SK-N-SH treated with all-trans-retinoic acid at 6 μM for 48 hours (cell line): ENCODE measurements at regions not wholly inside any gene's neighbourhood (a gene's known extent, or its start where the extent isn't known, plus 50 kb on each side); places are given as distances from the start of the nearest gene placed in this dataset.

ENCODE experiments used
- ATAC-seq: fragments of 200-7000 bp; cut with Tn5 transposase; 3 replicates; pipeline ENCODE4 v1.9.1; 2020; ENCODE audit warnings: mild to moderate bottlenecking, moderate library complexity
- ARNTL ChIP-seq: fragments of 450-650 bp; formaldehyde crosslinking; IDR thresholded peaks from 2 replicates; pipeline ENCODE4 v1.5.0; 2020; ENCODE audit warnings: low read depth, mild to moderate bottlenecking, moderate library complexity, borderline replicate concordance
- BACH2 ChIP-seq: fragments of 250-450 bp; sonication (Bioruptor Pico); IDR thresholded peaks from 2 replicates; pipeline ENCODE4 v1.9.0; 2021; ENCODE audit warnings: mild to moderate bottlenecking, borderline replicate concordance
- CREB5 ChIP-seq: fragments of 250-450 bp; sonication (Bioruptor Pico); IDR thresholded peaks from 2 replicates; pipeline ENCODE4 v1.5.1; 2020; ENCODE audit warnings: low read depth, mild to moderate bottlenecking, moderate library complexity
- ESRRG ChIP-seq: fragments of 250-450 bp; sonication (Bioruptor Pico); IDR thresholded peaks from 2 replicates; pipeline ENCODE4 v1.6.1; 2021; ENCODE audit warnings: mild to moderate bottlenecking
- GLIS3 ChIP-seq: fragments of 250-450 bp; sonication (Bioruptor Pico); IDR thresholded peaks from 2 replicates; pipeline ENCODE4 v1.5.0; 2020; ENCODE audit warnings: mild to moderate bottlenecking, moderate library complexity
- ISL1 ChIP-seq: fragments of 250-450 bp; sonication (Bioruptor Pico); IDR thresholded peaks from 2 replicates; pipeline ENCODE4 v2.1.2; 2022; ENCODE audit warnings: mild to moderate bottlenecking, moderate library complexity
- OSR1 ChIP-seq: fragments of 250-450 bp; sonication (Bioruptor Pico); IDR thresholded peaks from 2 replicates; pipeline ENCODE4 v1.8.0; 2022; ENCODE audit warnings: moderate library complexity, mild to moderate bottlenecking, inconsistent platforms
- PATZ1 ChIP-seq: fragments of 250-450 bp; sonication (Bioruptor Pico); IDR thresholded peaks from 2 replicates; pipeline ENCODE4 v1.8.0; 2020; ENCODE audit warnings: mild to moderate bottlenecking, moderate library complexity, borderline replicate concordance
- POU6F1 ChIP-seq: fragments of 250-450 bp; sonication (Bioruptor Pico); IDR thresholded peaks from 2 replicates; pipeline ENCODE4 v1.8.0; 2021; ENCODE audit warnings: low read depth, mild to moderate bottlenecking, moderate library complexity, borderline replicate concordance
- PPARA ChIP-seq: fragments of 250-450 bp; sonication (Bioruptor Pico); IDR thresholded peaks from 2 replicates; pipeline ENCODE4 v1.5.0; 2020; ENCODE audit warnings: mild to moderate bottlenecking, borderline replicate concordance
- RARB ChIP-seq: fragments of 250-450 bp; sonication (Bioruptor Pico); IDR thresholded peaks from 2 replicates; pipeline ENCODE4 v1.8.0; 2021; ENCODE audit warnings: mild to moderate bottlenecking, moderate library complexity
- SNAI2 ChIP-seq: fragments of 250-450 bp; sonication (Bioruptor Pico); IDR thresholded peaks from 2 replicates; pipeline ENCODE4 v1.5.0; 2020; ENCODE audit warnings: mild to moderate bottlenecking, moderate library complexity
- TCF4 ChIP-seq: fragments of 250-450 bp; sonication (Bioruptor Pico); IDR thresholded peaks from 2 replicates; pipeline ENCODE4 v1.8.0; 2021; ENCODE audit warnings: mild to moderate bottlenecking, moderate library complexity, borderline replicate concordance
- TOX ChIP-seq: fragments of 250-450 bp; sonication (Bioruptor Pico); IDR thresholded peaks from 2 replicates; pipeline ENCODE4 v1.8.0; 2021; ENCODE audit warnings: mild to moderate bottlenecking, moderate library complexity, borderline replicate concordance
- ZC3H10 ChIP-seq: fragments of 250-450 bp; sonication (Bioruptor Pico); IDR thresholded peaks from 2 replicates; pipeline ENCODE4 v1.5.1; 2021; ENCODE audit warnings: mild to moderate bottlenecking, moderate library complexity
- ZFP3 ChIP-seq: fragments of 250-450 bp; sonication (Bioruptor Pico); IDR thresholded peaks from 2 replicates; pipeline ENCODE4 v1.5.0; 2020; ENCODE audit warnings: mild to moderate bottlenecking, moderate library complexity
- ZNF565 ChIP-seq: fragments of 450-650 bp; formaldehyde crosslinking; conservative IDR thresholded peaks from 2 replicates; pipeline ENCODE4 v1.5.0; 2020; ENCODE audit warnings: low read depth, mild to moderate bottlenecking, moderate library complexity
- ZNF70 ChIP-seq: fragments of 450-650 bp; formaldehyde crosslinking; IDR thresholded peaks from 2 replicates; pipeline ENCODE4 v1.5.0; 2020; ENCODE audit warnings: mild to moderate bottlenecking, moderate library complexity
- ZNF8 ChIP-seq: fragments of 450-650 bp; formaldehyde crosslinking; IDR thresholded peaks from 2 replicates; pipeline ENCODE4 v1.5.0; 2020; ENCODE audit warnings: mild to moderate bottlenecking, moderate library complexity
- TF ChIP-seq, protein P1 (sequence below): fragments of 250-450 bp; sonication (Bioruptor Pico); IDR thresholded peaks from 2 replicates; pipeline ENCODE4 v1.5.0; 2020; ENCODE audit warnings: mild to moderate bottlenecking, moderate library complexity
- TF ChIP-seq, protein P2 (sequence below): fragments of 250-450 bp; sonication (Bioruptor Pico); IDR thresholded peaks from 2 replicates; pipeline ENCODE4 v1.5.1; 2021; ENCODE audit warnings: mild to moderate bottlenecking, moderate library complexity

DNA sequence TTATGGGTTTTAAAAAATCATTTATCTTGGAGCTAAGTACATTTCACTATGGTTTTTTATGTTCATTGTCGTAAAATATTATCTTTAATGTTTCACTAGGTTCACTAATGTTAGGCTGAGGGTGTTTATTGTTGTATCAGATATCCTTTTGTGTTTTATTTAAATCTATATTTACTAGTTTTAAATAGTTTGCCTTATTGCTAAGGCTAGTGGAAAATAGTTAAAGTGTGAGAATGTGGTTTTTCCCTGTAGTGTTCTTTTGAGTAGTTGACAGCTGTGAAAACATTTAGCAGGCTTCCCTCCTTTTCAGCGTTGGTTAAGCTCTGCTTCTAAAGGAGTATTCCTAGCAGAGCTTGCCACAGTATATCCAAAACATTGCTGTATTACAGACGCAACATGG lies 139.0 kb downstream of the TM9SF2 start:
- ATAC-seq, result no peak

DNA sequence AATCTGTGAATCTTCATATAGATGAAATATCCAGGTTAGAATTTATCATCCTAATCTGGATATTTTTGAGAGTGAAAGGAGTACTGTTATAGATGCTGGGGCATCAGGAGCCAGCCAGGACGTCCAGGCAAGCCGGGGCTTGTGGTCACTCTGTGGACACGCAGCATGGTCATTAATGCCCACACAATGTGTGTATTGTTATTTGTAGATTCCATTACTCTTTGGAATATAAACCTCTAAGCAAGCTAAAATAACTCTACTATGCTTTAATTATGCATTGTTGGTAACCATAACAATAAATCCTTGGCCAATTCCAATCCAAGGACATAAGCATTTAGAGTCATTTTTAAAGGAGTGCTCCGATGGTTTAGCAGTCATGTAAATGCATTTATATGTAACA lies 137.9 kb downstream of the TM9SF2 start:
- no peak for ATAC-seq
- TF ChIP-seq CREB5 (CRISPR knock-in tag) (no peak), ZNF565 (CRISPR knock-in tag) (no peak), PATZ1 (CRISPR knock-in tag) (no peak), PPARA (CRISPR knock-in tag) (no peak), ISL1 (CRISPR knock-in tag) (no peak), SNAI2 (CRISPR knock-in tag) (no peak), TCF4 (CRISPR knock-in tag) (no peak), POU6F1 (CRISPR knock-in tag) (no peak), GLIS3 (CRISPR knock-in tag) (no peak)

More for the DNA sequence above, 139.0 kb downstream of the TM9SF2 start:
- no peak for TF ChIP-seq POU6F1 (CRISPR knock-in tag)
- TF ChIP-seq ZNF8 (CRISPR knock-in tag), result no peak
- TF ChIP-seq TOX (CRISPR knock-in tag), result no peak
- TF ChIP-seq ARNTL (CRISPR knock-in tag), result no peak
- TF ChIP-seq, protein P1, sequence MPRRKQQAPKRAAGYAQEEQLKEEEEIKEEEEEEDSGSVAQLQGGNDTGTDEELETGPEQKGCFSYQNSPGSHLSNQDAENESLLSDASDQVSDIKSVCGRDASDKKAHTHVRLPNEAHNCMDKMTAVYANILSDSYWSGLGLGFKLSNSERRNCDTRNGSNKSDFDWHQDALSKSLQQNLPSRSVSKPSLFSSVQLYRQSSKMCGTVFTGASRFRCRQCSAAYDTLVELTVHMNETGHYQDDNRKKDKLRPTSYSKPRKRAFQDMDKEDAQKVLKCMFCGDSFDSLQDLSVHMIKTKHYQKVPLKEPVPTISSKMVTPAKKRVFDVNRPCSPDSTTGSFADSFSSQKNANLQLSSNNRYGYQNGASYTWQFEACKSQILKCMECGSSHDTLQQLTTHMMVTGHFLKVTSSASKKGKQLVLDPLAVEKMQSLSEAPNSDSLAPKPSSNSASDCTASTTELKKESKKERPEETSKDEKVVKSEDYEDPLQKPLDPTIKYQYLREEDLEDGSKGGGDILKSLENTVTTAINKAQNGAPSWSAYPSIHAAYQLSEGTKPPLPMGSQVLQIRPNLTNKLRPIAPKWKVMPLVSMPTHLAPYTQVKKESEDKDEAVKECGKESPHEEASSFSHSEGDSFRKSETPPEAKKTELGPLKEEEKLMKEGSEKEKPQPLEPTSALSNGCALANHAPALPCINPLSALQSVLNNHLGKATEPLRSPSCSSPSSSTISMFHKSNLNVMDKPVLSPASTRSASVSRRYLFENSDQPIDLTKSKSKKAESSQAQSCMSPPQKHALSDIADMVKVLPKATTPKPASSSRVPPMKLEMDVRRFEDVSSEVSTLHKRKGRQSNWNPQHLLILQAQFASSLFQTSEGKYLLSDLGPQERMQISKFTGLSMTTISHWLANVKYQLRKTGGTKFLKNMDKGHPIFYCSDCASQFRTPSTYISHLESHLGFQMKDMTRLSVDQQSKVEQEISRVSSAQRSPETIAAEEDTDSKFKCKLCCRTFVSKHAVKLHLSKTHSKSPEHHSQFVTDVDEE (CRISPR knock-in tag), result no peak
- no peak for TF ChIP-seq ZNF565 (CRISPR knock-in tag)
- TF ChIP-seq PATZ1 (CRISPR knock-in tag), result no peak
- no peak for TF ChIP-seq ZFP3 (CRISPR knock-in tag)
- TF ChIP-seq TCF4 (CRISPR knock-in tag), result no peak
- TF ChIP-seq ESRRG, result no peak
- TF ChIP-seq BACH2 (CRISPR knock-in tag), result no peak
- no peak for TF ChIP-seq PPARA (CRISPR knock-in tag)
- TF ChIP-seq OSR1, result no peak
- TF ChIP-seq ZC3H10 (CRISPR knock-in tag), result no peak
- TF ChIP-seq CREB5 (CRISPR knock-in tag), result no peak
- TF ChIP-seq ISL1 (CRISPR knock-in tag), result no peak
- TF ChIP-seq RARB (CRISPR knock-in tag), result no peak
- TF ChIP-seq GLIS3 (CRISPR knock-in tag), result no peak
- TF ChIP-seq ZNF70 (CRISPR knock-in tag), result no peak
- TF ChIP-seq, protein P2, sequence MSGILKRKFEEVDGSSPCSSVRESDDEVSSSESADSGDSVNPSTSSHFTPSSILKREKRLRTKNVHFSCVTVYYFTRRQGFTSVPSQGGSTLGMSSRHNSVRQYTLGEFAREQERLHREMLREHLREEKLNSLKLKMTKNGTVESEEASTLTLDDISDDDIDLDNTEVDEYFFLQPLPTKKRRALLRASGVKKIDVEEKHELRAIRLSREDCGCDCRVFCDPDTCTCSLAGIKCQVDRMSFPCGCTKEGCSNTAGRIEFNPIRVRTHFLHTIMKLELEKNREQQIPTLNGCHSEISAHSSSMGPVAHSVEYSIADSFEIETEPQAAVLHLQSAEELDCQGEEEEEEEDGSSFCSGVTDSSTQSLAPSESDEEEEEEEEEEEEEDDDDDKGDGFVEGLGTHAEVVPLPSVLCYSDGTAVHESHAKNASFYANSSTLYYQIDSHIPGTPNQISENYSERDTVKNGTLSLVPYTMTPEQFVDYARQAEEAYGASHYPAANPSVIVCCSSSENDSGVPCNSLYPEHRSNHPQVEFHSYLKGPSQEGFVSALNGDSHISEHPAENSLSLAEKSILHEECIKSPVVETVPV (CRISPR knock-in tag), result no peak
- TF ChIP-seq, all 23 proteins: peak for 0
